ENCODE measurements at regions not wholly inside any gene's neighbourhood (a gene's known extent, or its start where the extent isn't known, plus 50 kb on each side); places are given as distances from the start of the nearest gene placed in this dataset.

- POLR2A ChIA-PET = no interaction called here
- Histone ChIP-seq H3K27ac (no peak overlapping the region), H3K9me3 (peaks cover 8% of the 10 kb centered on the region; the same call in 1 of the 3 replicates), H3K4me2 (no peak overlapping the region), H3K4me1 (no peaks in the 10 kb centered on the region), H3K4me3 (no peak overlapping the region)
- no peak for TF ChIP-seq HDAC2 (IDR thresholded peaks at IDR 0.05)
- TF ChIP-seq POLR2A (IDR thresholded peaks at IDR 0.05; ENCODE audit: low read length) = no peak
- TF ChIP-seq, protein P1, sequence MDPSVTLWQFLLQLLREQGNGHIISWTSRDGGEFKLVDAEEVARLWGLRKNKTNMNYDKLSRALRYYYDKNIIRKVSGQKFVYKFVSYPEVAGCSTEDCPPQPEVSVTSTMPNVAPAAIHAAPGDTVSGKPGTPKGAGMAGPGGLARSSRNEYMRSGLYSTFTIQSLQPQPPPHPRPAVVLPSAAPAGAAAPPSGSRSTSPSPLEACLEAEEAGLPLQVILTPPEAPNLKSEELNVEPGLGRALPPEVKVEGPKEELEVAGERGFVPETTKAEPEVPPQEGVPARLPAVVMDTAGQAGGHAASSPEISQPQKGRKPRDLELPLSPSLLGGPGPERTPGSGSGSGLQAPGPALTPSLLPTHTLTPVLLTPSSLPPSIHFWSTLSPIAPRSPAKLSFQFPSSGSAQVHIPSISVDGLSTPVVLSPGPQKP (IDR thresholded peaks at IDR 0.05; ENCODE audit: low read depth, low read length) = no peak
- TF ChIP-seq RAD21 (conservative IDR thresholded peaks at IDR 0.05 in 1 of 2, IDR thresholded peaks at IDR 0.05 in 1 of 2) = no peak
- no peak for TF ChIP-seq ZFP36 (IDR thresholded peaks at IDR 0.05; ENCODE audit: borderline replicate concordance, partially characterized antibody)
- TF ChIP-seq SMC3 (IDR thresholded peaks at IDR 0.05) = no peak
- no peak for TF ChIP-seq MAFK (IDR thresholded peaks at IDR 0.05; ENCODE audit: partially characterized antibody)
- TF ChIP-seq FOSL2 (IDR thresholded peaks at IDR 0.05) = no peak
- no peak for TF ChIP-seq FOSL2 (CRISPR knock-in tag; IDR thresholded peaks at IDR 0.05)
- 60% methylated on average over 12 of the region's 13 CpGs for WGBS (ENCODE audit: missing lambda C conversion rate)
- no peak for ATAC-seq
- CTCF ChIA-PET = interaction anchor here (0.6 to 1.0 kb wide), 2 partner anchors 15 to 379 kb away, joined by 3 to 5 read pairs; no protein-coding TSS in a partner anchor
- no peak for DNase-seq (ENCODE audit: low read depth in 1 of 2, low spot score in 1 of 2)
- no peak for FAIRE-seq
Observed at GRCh38 chr10:7507887-7508726, 97.3 kb upstream of the SFMBT2 start.

- no peak overlapping the region for H3K27ac ChIP-seq
- 51% methylated on average over 3 of the region's 3 CpGs for WGBS (ENCODE audit: missing lambda C conversion rate)
Observed at GRCh38 chr10:7506571-7506970, 95.7 kb upstream of the SFMBT2 start.

GRCh38 chr10:7505196-7505595 lies 94.4 kb upstream of the SFMBT2 start:
- ATAC-seq (no peak), DNase-seq (ENCODE audit: low read depth in 1 of 2, low spot score in 1 of 2) (no peak), FAIRE-seq (no peak)
- 28% methylated on average over 2 of the region's 2 CpGs for WGBS (ENCODE audit: missing lambda C conversion rate)
- H3K4me3 ChIP-seq = no peak overlapping the region
- TF ChIP-seq HEYL (CRISPR knock-in tag; IDR thresholded peaks at IDR 0.05) (no peak), FOSL2 (IDR thresholded peaks at IDR 0.05) (no peak), FOSL2 (CRISPR knock-in tag; IDR thresholded peaks at IDR 0.05) (no peak), CBX8 (IDR thresholded peaks at IDR 0.05) (no peak), CHD2 (IDR thresholded peaks at IDR 0.05; ENCODE audit: low read length, partially characterized antibody) (no peak), E2F6 (IDR thresholded peaks at IDR 0.05; ENCODE audit: borderline replicate concordance, low read depth) (no peak), MAZ (IDR thresholded peaks at IDR 0.05; ENCODE audit: borderline replicate concordance, low read depth, low read length) (no peak), FOSB (CRISPR knock-in tag; IDR thresholded peaks at IDR 0.05) (no peak), FOXS1 (CRISPR knock-in tag; IDR thresholded peaks at IDR 0.05) (no peak), GATA3 (IDR thresholded peaks at IDR 0.05; ENCODE audit: borderline replicate concordance) (no peak), ZSCAN20 (CRISPR knock-in tag; IDR thresholded peaks at IDR 0.05) (no peak)
- TF ChIP-seq, protein P2, sequence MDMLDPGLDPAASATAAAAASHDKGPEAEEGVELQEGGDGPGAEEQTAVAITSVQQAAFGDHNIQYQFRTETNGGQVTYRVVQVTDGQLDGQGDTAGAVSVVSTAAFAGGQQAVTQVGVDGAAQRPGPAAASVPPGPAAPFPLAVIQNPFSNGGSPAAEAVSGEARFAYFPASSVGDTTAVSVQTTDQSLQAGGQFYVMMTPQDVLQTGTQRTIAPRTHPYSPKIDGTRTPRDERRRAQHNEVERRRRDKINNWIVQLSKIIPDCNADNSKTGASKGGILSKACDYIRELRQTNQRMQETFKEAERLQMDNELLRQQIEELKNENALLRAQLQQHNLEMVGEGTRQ (IDR thresholded peaks at IDR 0.05) = no peak
- TF ChIP-seq, protein P3, sequence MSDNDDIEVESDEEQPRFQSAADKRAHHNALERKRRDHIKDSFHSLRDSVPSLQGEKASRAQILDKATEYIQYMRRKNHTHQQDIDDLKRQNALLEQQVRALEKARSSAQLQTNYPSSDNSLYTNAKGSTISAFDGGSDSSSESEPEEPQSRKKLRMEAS (IDR thresholded peaks at IDR 0.05) = no peak
- no peaks in the 10 kb centered on the region for H3K9me3 ChIP-seq
- H3K4me1 ChIP-seq = no peaks in the 10 kb centered on the region
- ChIA-PET POLR2A (no interaction called here), CTCF (no interaction called here)
- no peak overlapping the region for H3K27ac ChIP-seq
- no peak overlapping the region for H3K4me2 ChIP-seq

More at GRCh38 chr10:7506571-7506970, 95.7 kb upstream of the SFMBT2 start:
- DNase-seq (ENCODE audit: low read depth in 1 of 2, low spot score in 1 of 2) (no peak), ATAC-seq (no peak), FAIRE-seq (no peak)
- no peak for TF ChIP-seq RAD21 (conservative IDR thresholded peaks at IDR 0.05 in 1 of 2, IDR thresholded peaks at IDR 0.05 in 1 of 2)
- no peak for TF ChIP-seq TFCP2L1 (CRISPR knock-in tag; IDR thresholded peaks at IDR 0.05)
- no peak for TF ChIP-seq ZSCAN20 (CRISPR knock-in tag; IDR thresholded peaks at IDR 0.05)
- TF ChIP-seq EP300 (IDR thresholded peaks at IDR 0.05) = no peak
- TF ChIP-seq MAFK (IDR thresholded peaks at IDR 0.05; ENCODE audit: partially characterized antibody) = no peak
- TF ChIP-seq, protein P4, sequence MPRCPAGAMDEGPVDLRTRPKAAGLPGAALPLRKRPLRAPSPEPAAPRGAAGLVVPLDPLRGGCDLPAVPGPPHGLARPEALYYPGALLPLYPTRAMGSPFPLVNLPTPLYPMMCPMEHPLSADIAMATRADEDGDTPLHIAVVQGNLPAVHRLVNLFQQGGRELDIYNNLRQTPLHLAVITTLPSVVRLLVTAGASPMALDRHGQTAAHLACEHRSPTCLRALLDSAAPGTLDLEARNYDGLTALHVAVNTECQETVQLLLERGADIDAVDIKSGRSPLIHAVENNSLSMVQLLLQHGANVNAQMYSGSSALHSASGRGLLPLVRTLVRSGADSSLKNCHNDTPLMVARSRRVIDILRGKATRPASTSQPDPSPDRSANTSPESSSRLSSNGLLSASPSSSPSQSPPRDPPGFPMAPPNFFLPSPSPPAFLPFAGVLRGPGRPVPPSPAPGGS (IDR thresholded peaks at IDR 0.05) = no peak
- TF ChIP-seq RCOR1 (IDR thresholded peaks at IDR 0.05; ENCODE audit: low read depth, low read length) = no peak
- no peak overlapping the region for H3K4me3 ChIP-seq
- H3K4me1 ChIP-seq = no peaks in the 10 kb centered on the region
- ChIA-PET POLR2A (no interaction called here), CTCF (no interaction called here)
- H3K4me2 ChIP-seq = no peak overlapping the region
- H3K9me3 ChIP-seq = peaks cover 8% of the 10 kb centered on the region; the same call in 1 of the 3 replicates
